Cardiac muscle cell (in vitro differentiated cells and primary cell): ENCODE measurements at regions not wholly inside any gene's neighbourhood (a gene's known extent, or its start where the extent isn't known, plus 50 kb on each side); places are given as distances from the start of the nearest gene placed in this dataset.
A peak's percentile ranks its signal among the peaks of the same experiment; 100 is the strongest.

Experiments
- DNase-seq, 2 donors: peaks; one replicate each; pipeline versions ENCODE4 v3.0.0 to v3.0.0-alpha.2; 2010 to 2017; ENCODE audit warnings: low read depth in 1 of 2, low spot score in 1 of 2
- H3K27ac ChIP-seq: fragments of 200-600 bp; sonication (generic); 2 replicates; pipeline ENCODE4 v1.5.1; 2016
- H3K27me3 ChIP-seq: fragments of 200-600 bp; sonication (generic); 2 replicates; pipeline ENCODE4 v1.6.0; 2016; ENCODE audit warnings: control low read depth
- H3K36me3 ChIP-seq: fragments of 200-600 bp; sonication (generic); 2 replicates; pipeline ENCODE4 v1.5.1; 2016; ENCODE audit warnings: control low read depth
- H3K4me1 ChIP-seq: fragments of 200-600 bp; sonication (generic); 2 replicates; pipeline ENCODE4 v1.8.1; 2017; ENCODE audit warnings: low read depth, mild to moderate bottlenecking, mixed run types
- H3K4me3 ChIP-seq: fragments of 200-600 bp; sonication (generic); 2 replicates; pipeline ENCODE4 v1.5.1; 2016; ENCODE audit warnings: mild to moderate bottlenecking
- H3K9me3 ChIP-seq: fragments of 200-600 bp; sonication (generic); 2 replicates; pipeline ENCODE4 v1.5.1; 2017; ENCODE audit warnings: low read depth, mild to moderate bottlenecking, control low read depth
- CTCF ChIP-seq: IDR thresholded peaks from 2 replicates; pipeline ENCODE4 v1.5.1; 2012; ENCODE audit warnings: low read depth, mild to moderate bottlenecking, low read length

GRCh38 chr4:132001542-132001941, 1147.6 kb upstream of the PCDH10 start:
- DNase-seq: peak in 1 of 2 donors; percentile 56
- H3K36me3 ChIP-seq: no peaks in the 10 kb centered on the region
- H3K4me3 ChIP-seq: no peak overlapping the region
- no peak for TF ChIP-seq CTCF
- H3K27me3 ChIP-seq: no peaks in the 10 kb centered on the region
- no peak overlapping the region for H3K27ac ChIP-seq
- H3K4me1 ChIP-seq: no peaks in the 10 kb centered on the region
- no peaks in the 10 kb centered on the region for H3K9me3 ChIP-seq

GRCh38 chr4:132003593-132003992, 1145.5 kb upstream of the PCDH10 start:
- Histone ChIP-seq H3K4me1 (no peaks in the 10 kb centered on the region), H3K36me3 (no peaks in the 10 kb centered on the region), H3K9me3 (no peaks in the 10 kb centered on the region), H3K27me3 (no peaks in the 10 kb centered on the region), H3K27ac (no peak overlapping the region), H3K4me3 (no peak overlapping the region)
- no peak for DNase-seq
- TF ChIP-seq CTCF: no peak

GRCh38 chr4:132015321-132015720, 1133.8 kb upstream of the PCDH10 start:
- DNase-seq: no peak
- H3K27ac ChIP-seq: no peak overlapping the region
- no peaks in the 10 kb centered on the region for H3K36me3 ChIP-seq
- no peaks in the 10 kb centered on the region for H3K4me1 ChIP-seq
- TF ChIP-seq CTCF: no peak
- no peaks in the 10 kb centered on the region for H3K27me3 ChIP-seq
- H3K9me3 ChIP-seq: no peaks in the 10 kb centered on the region
- H3K4me3 ChIP-seq: no peak overlapping the region

- TF ChIP-seq CTCF: no peak
- H3K4me1 ChIP-seq: no peaks in the 10 kb centered on the region
- H3K27ac ChIP-seq: no peak overlapping the region
- H3K4me3 ChIP-seq: no peak overlapping the region
- no peaks in the 10 kb centered on the region for H3K27me3 ChIP-seq
- DNase-seq: no peak
- no peaks in the 10 kb centered on the region for H3K36me3 ChIP-seq
- H3K9me3 ChIP-seq: no peaks in the 10 kb centered on the region
Measured at GRCh38 chr4:132016703-132017350, 1132.3 kb upstream of the PCDH10 start.

GRCh38 chr4:132026166-132026565, 1122.9 kb upstream of the PCDH10 start:
- Histone ChIP-seq H3K27me3 (no peaks in the 10 kb centered on the region), H3K4me1 (no peaks in the 10 kb centered on the region), H3K9me3 (no peaks in the 10 kb centered on the region), H3K27ac (no peak overlapping the region), H3K4me3 (no peak overlapping the region), H3K36me3 (no peaks in the 10 kb centered on the region)
- peak in 1 of 2 donors; percentile 3 for DNase-seq
- no peak for TF ChIP-seq CTCF

GRCh38 chr4:132026816-132027215, 1122.3 kb upstream of the PCDH10 start:
- H3K9me3 ChIP-seq: no peaks in the 10 kb centered on the region
- H3K4me3 ChIP-seq: no peak overlapping the region
- H3K36me3 ChIP-seq: no peaks in the 10 kb centered on the region
- no peaks in the 10 kb centered on the region for H3K4me1 ChIP-seq
- H3K27ac ChIP-seq: no peak overlapping the region
- TF ChIP-seq CTCF: no peak
- DNase-seq: no peak
- no peaks in the 10 kb centered on the region for H3K27me3 ChIP-seq
